ENCODE measurements at regions not wholly inside any gene's neighbourhood (a gene's known extent, or its start where the extent isn't known, plus 50 kb on each side); places are given as distances from the start of the nearest gene placed in this dataset.

GRCh38 chr2:144671695-144672455 is 152.0 kb upstream of the ZEB2 start:
- no peaks in the 10 kb centered on the region for H3K36me3 ChIP-seq (ENCODE audit: control insufficient read depth, insufficient read depth, low read length)
- no peak overlapping the region for H3K4me2 ChIP-seq (ENCODE audit: low read length)
- H2AFZ ChIP-seq, result no peak overlapping the region
- no peak overlapping the region for H3K4me3 ChIP-seq (ENCODE audit: low read depth, low read length)
- no peaks in the 10 kb centered on the region for H3K9me3 ChIP-seq (ENCODE audit: control insufficient read depth, low read length)
- no peaks in the 10 kb centered on the region for H3K4me1 ChIP-seq
- H3K9ac ChIP-seq, result no peak overlapping the region
- no peak for TF ChIP-seq CTCF (IDR thresholded peaks at IDR 0.05)
- H3K79me2 ChIP-seq, result no peaks in the 10 kb centered on the region
- H3K27ac ChIP-seq, result no peak overlapping the region
- no peaks in the 10 kb centered on the region for H3K27me3 ChIP-seq (ENCODE audit: control insufficient read depth, insufficient read depth, low read length)

DNA sequence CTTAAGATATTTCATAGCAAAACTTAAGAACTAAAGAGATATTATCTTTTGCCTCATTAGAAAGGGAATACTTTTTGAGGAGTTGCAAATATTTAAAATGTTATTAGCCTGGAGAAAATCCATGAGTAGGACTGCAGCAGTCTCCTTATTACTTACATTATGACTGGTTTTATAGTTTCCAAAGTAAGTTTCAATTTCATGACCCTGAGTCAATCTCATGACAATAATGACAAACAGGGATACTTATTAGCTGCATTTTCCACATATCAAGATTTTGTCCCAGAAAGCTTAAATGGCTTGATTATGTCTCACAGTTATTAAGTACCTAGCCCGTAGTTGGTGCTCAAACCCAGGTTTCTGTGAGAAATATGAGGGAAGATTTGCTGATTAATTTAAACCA is 150.8 kb upstream of the ZEB2 start:
- Histone ChIP-seq H3K4me3 (ENCODE audit: low read depth, low read length) (no peak overlapping the region), H3K4me1 (no peaks in the 10 kb centered on the region), H3K4me2 (ENCODE audit: low read length) (no peak overlapping the region), H2AFZ (no peak overlapping the region), H3K27ac (no peak overlapping the region), H3K36me3 (ENCODE audit: control insufficient read depth, insufficient read depth, low read length) (no peaks in the 10 kb centered on the region), H3K27me3 (ENCODE audit: control insufficient read depth, insufficient read depth, low read length) (no peaks in the 10 kb centered on the region), H3K79me2 (no peaks in the 10 kb centered on the region), H3K9ac (no peak overlapping the region), H3K9me3 (ENCODE audit: control insufficient read depth, low read length) (no peaks in the 10 kb centered on the region)
- no peak for TF ChIP-seq CTCF (IDR thresholded peaks at IDR 0.05)

GRCh38 chr2:144670080-144670479 is 150.2 kb upstream of the ZEB2 start:
- Histone ChIP-seq H3K9ac (no peak overlapping the region), H3K27ac (no peak overlapping the region), H3K4me2 (ENCODE audit: low read length) (no peak overlapping the region), H3K9me3 (ENCODE audit: control insufficient read depth, low read length) (no peaks in the 10 kb centered on the region), H3K79me2 (no peaks in the 10 kb centered on the region), H3K4me1 (no peaks in the 10 kb centered on the region), H3K36me3 (ENCODE audit: control insufficient read depth, insufficient read depth, low read length) (no peaks in the 10 kb centered on the region), H2AFZ (no peak overlapping the region), H3K27me3 (ENCODE audit: control insufficient read depth, insufficient read depth, low read length) (no peaks in the 10 kb centered on the region), H3K4me3 (ENCODE audit: low read depth, low read length) (no peak overlapping the region)
- TF ChIP-seq CTCF (IDR thresholded peaks at IDR 0.05), result no peak

DNA sequence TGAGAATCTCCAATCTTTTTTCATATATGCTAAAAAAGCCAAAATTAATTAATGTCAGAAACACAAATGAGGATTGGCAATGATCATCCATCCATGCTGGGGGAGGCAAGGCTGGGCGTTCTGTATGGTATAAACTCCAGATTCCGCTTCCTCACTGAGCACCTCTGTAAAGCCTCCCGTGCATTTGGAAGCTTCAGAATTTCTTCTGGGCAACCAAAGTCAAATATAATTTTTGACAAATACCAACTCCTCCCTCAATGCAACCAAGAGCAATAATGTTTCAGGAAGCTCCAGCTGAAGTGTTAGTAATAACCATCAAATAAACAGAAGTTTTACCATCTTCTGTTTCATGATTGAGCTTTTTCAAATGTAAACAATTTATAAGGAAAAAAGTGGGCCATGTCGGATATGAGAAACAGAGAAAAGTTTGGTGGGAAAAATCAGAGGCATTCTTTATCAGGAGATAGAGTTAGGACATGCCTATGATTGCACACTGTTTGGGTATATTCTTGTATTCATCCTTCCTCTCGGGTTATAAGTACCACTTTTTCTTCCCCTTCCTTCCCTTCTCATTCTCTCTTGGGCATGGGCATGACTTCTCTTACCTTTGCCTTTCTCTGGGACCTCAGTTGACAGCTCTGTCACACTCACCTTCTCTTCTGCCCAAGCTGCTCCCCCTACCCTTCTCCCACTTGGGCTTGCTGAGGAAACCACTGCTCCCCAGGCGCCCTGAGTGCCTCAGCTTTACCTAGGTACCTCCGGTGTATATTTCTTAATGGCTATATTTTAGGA is 149.5 kb upstream of the ZEB2 start:
- no peak overlapping the region for H3K4me3 ChIP-seq (ENCODE audit: low read depth, low read length)
- no peak for TF ChIP-seq CTCF (IDR thresholded peaks at IDR 0.05)
- H3K79me2 ChIP-seq, result no peaks in the 10 kb centered on the region
- no peak overlapping the region for H2AFZ ChIP-seq
- no peak overlapping the region for H3K9ac ChIP-seq
- no peak overlapping the region for H3K27ac ChIP-seq
- H3K4me1 ChIP-seq, result no peaks in the 10 kb centered on the region
- H3K27me3 ChIP-seq (ENCODE audit: control insufficient read depth, insufficient read depth, low read length), result no peaks in the 10 kb centered on the region
- H3K4me2 ChIP-seq (ENCODE audit: low read length), result no peak overlapping the region
- no peaks in the 10 kb centered on the region for H3K36me3 ChIP-seq (ENCODE audit: control insufficient read depth, insufficient read depth, low read length)
- no peaks in the 10 kb centered on the region for H3K9me3 ChIP-seq (ENCODE audit: control insufficient read depth, low read length)

Measured in parathyroid adenoma (tissue), 2 donors.